OCI-M2 (cell line): ENCODE measurements at regions not wholly inside any gene's neighbourhood (a gene's known extent, or its start where the extent isn't known, plus 50 kb on each side); places are given as distances from the start of the nearest gene placed in this dataset.
"Not testable (repeated sequence)": the region's sequence is repeated elsewhere in the genome, so short reads cannot be mapped to it uniquely, and the experiment has no call there.

Source experiments
- DNase-seq: peaks from one replicate; lab custom pipeline; 2025; ENCODE audit not compliant: unreplicated experiment; lab: John Stamatoyannopoulos, UW

DNA sequence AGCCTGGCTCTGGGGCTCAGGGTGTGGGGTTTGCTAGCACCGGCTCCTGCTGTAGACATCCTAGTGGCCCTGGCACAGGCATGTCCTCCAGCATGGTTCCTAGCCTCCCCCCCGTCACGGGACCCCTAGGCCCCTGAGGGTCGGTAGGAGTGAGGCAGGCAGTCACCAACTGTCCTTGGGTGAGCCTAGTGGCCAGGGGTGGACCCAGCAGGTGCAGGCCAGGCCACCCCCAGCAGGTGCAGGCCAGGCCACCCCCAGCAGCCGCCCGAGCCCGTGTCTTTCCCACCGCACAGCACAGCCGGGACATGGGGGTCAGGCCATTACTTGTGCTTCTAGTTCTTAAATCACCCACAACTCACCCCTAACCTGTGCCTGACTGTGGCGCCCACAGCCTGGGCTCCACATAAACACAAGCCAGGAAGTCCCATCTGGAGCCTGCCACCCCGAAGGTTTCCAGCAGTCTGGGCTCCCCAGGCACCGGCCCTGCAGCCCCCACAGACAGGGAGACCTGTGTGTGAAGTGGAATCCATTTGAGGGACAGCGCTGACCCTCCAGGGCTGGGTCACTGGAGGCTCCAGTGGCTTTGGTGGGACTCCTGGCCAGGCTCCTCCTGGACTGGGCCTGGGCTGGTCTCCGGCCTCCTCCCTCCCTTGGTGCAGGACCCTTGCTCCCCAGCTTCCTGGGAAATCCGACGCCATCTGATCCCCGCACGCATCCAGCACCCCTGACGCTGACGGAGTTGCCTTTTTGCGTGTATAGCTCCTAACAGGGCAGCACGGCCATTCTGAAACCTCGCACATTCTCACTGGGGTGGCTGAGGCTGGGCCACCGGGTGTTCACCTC is 114.1 kb upstream of the LPCAT1 start:
- DNase-seq, result no peak

DNA sequence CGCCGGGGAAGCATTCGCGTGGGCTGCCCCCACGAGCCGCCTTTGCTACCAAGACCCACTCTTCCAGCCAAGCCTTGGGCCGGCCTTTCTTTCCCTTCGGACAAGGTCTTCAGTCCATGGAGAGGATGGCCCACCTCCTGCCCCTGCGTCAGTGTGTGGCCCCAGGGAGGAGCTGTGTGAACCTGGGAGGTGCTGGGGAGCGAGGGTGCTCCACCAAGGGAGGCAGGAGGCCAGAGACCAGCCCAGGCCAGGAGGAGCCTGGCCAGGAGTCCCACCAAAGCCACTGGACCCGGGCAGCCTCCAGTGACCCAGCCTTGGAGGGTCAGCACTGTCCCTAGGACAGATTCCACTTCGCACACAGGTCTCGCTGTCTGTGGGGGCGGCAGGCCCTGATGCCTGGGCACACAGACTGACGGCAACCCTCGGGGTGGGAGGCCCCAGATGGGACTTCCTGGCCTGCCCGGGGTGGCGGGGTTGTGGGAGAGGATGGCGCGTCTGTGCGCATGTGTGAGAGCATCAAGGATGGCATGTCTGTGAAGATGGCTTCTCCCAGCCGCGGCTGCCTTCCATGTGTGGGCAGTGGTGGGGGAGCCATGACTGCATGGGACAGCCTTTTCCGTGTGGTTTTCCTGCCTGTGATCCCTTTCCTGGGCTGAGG is 113.3 kb upstream of the LPCAT1 start:
- DNase-seq, result no peak

DNA sequence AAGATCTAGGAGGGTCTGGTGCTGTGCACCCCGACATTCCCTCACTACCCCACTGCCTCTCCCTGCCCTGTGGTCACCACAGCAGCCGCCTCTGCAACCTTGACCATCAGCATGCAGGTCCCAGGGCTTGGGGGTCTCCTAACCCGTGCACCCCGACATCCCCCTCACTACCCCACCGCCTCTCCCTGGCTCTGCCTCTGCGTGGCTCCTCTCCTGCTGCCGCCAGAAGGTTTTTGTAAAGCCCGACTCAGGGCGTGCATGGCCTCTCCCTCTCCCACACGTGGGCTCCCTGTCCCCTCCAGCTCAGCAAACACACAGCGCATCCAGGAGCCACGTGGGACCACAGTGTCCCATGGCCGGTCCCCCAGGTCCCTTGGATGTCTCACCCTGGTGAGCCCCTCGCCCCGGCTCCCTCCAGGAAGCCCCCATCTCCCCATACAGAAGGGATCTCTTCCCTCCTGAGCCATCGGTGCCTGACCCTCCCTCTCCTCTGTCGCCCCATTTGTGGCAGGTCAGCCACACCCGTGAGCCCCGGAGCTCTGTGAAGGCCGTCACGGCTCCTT is 112.5 kb upstream of the LPCAT1 start:
- DNase-seq, result not testable (repeated sequence)

- not testable (repeated sequence) for DNase-seq
These were observed 111.7 kb upstream of the LPCAT1 start for GRCh38 chr5:1635477-1635876.

DNA sequence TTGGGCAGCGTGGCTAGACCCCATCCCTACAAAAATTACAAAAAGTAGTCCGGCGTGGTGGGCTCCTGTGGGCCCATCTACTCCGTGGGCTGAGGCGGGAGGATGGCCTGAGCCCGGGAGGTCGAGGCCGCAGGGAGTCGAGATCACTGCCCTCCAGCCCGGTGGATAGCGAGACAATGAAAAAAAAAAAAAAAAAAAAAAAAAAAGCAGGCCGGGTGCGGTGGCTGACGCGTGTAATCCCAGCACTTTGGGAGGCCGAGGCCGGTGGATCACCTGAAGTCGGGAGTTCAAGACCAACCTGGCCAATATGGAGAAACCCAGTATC is 110.5 kb upstream of the LPCAT1 start:
- no peak for DNase-seq

DNA sequence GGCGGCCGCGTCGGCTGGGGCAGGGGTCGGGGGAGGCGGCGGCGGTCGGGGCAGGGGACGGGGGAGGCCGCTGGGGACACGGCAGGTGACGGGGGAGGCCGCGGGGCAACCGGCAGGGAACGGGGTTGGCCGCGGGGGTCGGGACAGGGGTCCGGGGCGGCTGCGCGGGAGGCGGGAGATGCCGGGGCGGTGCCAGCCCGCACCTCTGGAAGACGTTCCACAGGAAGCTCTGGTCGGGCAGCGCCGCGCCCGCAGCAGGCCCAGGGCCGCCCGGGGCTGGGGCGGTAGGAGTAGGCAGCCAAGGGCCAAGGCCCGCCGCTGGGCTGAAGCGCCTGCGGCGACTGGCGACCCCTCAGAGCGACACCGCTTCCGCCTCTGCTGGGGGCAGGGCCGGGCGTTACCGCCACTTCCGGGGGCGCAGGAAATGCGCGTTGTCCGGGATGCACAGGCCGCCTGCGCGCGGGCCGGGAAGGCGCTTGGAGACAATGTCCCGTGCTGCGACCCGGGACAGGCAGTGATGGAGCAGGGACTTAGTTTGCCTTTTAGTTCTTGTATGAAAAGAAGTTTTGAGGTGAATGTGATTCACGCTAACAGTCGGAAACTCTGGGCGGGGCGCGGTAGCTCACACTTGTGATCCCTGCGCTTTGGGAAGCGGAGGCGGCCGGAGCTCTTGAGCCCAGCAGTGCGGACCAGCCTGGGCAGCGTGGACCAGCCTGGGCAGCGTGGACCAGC is 110.0 kb upstream of the LPCAT1 start:
- DNase-seq, result no peak

- DNase-seq, result not testable (repeated sequence)
These were observed 107.2 kb upstream of the LPCAT1 start for GRCh38 chr5:1631004-1631403.

DNA sequence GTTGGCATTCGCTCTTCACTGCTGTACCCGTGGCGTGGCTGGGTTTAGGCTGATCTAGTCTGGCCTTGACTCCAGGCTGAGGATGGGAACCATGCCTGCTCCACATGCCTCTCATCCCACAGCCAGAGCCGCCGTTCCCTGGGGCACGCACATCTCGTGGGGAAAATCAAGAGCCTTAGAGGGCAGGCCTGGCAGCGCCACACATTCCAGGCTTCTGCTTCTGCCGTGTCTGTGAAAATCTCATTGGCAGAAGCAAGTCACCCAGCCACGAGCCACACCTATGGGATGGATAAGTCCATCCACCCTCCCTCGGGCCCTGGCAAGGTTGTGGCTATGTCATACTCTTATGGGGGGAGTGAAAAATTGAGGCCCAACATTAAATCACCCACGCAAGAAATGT is 102.6 kb upstream of the LPCAT1 start:
- DNase-seq, result not testable (repeated sequence)

- DNase-seq, result not testable (repeated sequence)
These were observed 95.8 kb upstream of the LPCAT1 start for GRCh38 chr5:1619531-1619930.

DNA sequence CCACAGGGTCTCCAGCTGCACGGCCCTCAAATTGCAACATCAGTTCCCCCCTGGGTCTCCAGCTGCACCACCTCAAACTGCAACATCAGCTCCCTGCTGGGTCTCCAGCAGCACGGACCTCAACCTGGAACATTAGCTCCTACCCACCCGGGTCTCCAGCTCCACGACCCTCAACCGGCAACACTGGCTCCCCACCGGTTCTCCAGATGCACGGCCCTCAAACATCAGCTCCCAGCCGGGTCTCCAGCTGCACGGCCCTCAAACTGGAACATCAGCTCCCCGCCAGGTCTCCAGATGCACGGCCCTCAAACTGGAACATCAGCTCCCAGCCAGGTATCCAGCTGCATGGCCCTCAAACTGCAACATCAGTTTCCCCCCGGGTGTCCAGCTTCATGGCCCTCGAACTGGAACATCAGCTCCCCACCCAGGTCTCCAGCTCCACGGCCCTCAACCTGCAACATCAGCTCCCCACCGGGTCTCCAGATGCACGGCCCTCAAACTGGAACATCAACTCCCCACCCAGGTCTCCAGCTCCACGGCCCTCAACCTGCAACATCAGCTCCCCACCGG is 94.6 kb upstream of the LPCAT1 start:
- DNase-seq, result not testable (repeated sequence)

GRCh38 chr5:1617236-1617755 is 93.5 kb upstream of the LPCAT1 start:
- not testable (repeated sequence) for DNase-seq

GRCh38 chr5:1613515-1613914 is 89.8 kb upstream of the LPCAT1 start:
- not testable (repeated sequence) for DNase-seq

GRCh38 chr5:1610526-1610925 is 86.8 kb upstream of the LPCAT1 start:
- DNase-seq, result not testable (repeated sequence)

- not testable (repeated sequence) for DNase-seq
These were observed 85.4 kb upstream of the LPCAT1 start for GRCh38 chr5:1609111-1609510.

GRCh38 chr5:1608336-1608735 is 84.6 kb upstream of the LPCAT1 start:
- not testable (repeated sequence) for DNase-seq

- DNase-seq, result not testable (repeated sequence)
These were observed 83.2 kb upstream of the LPCAT1 start for GRCh38 chr5:1606951-1607350.

DNA sequence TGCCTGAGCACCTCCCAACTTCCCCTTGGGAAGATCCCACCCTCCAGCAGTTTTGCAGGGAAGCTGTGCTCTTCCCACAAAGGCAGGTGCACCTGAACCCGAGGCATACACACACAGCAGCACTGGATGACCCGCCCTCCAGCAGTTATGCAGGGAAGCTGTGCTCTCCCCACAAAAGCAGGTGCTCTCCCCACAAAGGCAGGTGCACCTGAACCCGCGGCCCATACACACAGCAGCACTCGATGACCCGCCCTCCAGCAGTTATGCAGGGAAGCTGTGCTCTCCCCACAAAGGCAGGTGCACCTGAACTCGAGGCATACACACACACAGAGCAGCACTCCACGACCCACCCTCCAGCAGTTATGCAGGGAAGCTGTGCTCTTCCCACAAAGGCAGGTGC is 80.2 kb upstream of the LPCAT1 start:
- DNase-seq, result not testable (repeated sequence)

DNA sequence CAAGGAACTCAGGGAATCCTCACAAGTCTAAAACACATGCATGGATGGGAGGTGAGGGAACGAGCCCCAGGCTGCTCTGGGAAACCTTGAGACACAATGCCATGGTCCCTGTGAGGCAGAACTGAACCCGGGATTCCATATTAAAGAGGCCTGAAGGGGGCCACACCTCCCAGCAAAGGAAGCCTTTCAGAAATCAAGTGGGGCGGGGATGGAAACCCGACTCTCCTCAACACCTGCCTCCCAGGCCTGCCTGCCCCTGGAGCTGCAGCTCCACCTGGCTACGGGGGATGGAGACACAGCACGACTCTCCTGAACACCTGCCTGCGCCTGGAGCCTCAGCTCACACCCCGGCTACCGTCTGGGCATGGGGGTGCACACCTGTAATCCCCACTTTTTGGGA is 77.8 kb upstream of the LPCAT1 start:
- DNase-seq, result not testable (repeated sequence)

- DNase-seq, result not testable (repeated sequence)
These were observed 75.4 kb upstream of the LPCAT1 start for GRCh38 chr5:1598950-1599737.

- not testable (repeated sequence) for DNase-seq
These were observed 73.3 kb upstream of the LPCAT1 start for GRCh38 chr5:1597093-1597473.
